Breast epithelium (tissue), 4 donors: ENCODE measurements at regions not wholly inside any gene's neighbourhood (a gene's known extent, or its start where the extent isn't known, plus 50 kb on each side); places are given as distances from the start of the nearest gene placed in this dataset.

Source experiments
- DNase-seq, 2 donors: peaks; one replicate each; pipeline ENCODE4 v3.0.0-alpha.2; 2019; ENCODE audit warnings: low spot score in 2 of 2
- H3K27ac ChIP-seq, 2 donors: fragments of 200-600 bp; sonication (generic) in 1 of 2; one replicate each; pipeline ENCODE4 v1.5.1; 2016 to 2019; ENCODE audit warnings: mild to moderate bottlenecking in 1 of 2
- H3K27me3 ChIP-seq, 2 donors: fragments of 200-600 bp; sonication (generic) in 1 of 2; one replicate each; pipeline versions ENCODE4 v1.5.1 to v1.6.0; 2017 to 2019; ENCODE audit warnings: control low read depth in 1 of 2, mild to moderate bottlenecking in 1 of 2
- H3K36me3 ChIP-seq: fragments of 200-600 bp; one replicate; pipeline ENCODE4 v1.5.1; 2019
- H3K4me1 ChIP-seq, 2 donors: fragments of 200-600 bp; sonication (generic); one replicate each; pipeline ENCODE4 v1.5.1; 2016 to 2019; ENCODE audit warnings: control low read depth in 1 of 2
- H3K4me3 ChIP-seq, 3 donors: fragments of 200-600 bp; sonication (generic); 1 replicate in 2 of 3; 2 replicates in 1 of 3; pipeline ENCODE4 v1.5.1; 2016 to 2019; ENCODE audit warnings: mild to moderate bottlenecking in 3 of 3, moderate library complexity in 2 of 3
- H3K9me3 ChIP-seq, 2 donors: fragments of 200-600 bp; sonication (generic) in 1 of 2; one replicate each; pipeline ENCODE4 v1.5.1; 2016 to 2019; ENCODE audit warnings: control low read depth in 1 of 2
- CTCF ChIP-seq, 3 donors: fragments of 450-650 bp; IDR thresholded peaks; one replicate each; pipeline ENCODE4 v1.5.1; 2016 to 2017; ENCODE audit warnings: antibody characterized with exemption in 3 of 3, mild to moderate bottlenecking in 3 of 3, moderate library complexity in 3 of 3
- POLR2A ChIP-seq: fragments of 450-650 bp; IDR thresholded peaks from one replicate; pipeline ENCODE4 v1.6.1; 2016; ENCODE audit warnings: antibody characterized with exemption, mild to moderate bottlenecking, moderate library complexity
- POLR2AphosphoS5 ChIP-seq, 3 donors: sonication (generic); formaldehyde crosslinking; IDR thresholded peaks; one replicate each; pipeline ENCODE4 v1.6.1; 2017; ENCODE audit warnings: antibody characterized with exemption in 3 of 3
- intact Hi-C: fragments of 100-400 bp; cut with DNase I; formaldehyde crosslinking; loops from one replicate; pipeline ENCODE4 v1.15.1; 2023; ENCODE audit warnings: low total_unique reads

DNA sequence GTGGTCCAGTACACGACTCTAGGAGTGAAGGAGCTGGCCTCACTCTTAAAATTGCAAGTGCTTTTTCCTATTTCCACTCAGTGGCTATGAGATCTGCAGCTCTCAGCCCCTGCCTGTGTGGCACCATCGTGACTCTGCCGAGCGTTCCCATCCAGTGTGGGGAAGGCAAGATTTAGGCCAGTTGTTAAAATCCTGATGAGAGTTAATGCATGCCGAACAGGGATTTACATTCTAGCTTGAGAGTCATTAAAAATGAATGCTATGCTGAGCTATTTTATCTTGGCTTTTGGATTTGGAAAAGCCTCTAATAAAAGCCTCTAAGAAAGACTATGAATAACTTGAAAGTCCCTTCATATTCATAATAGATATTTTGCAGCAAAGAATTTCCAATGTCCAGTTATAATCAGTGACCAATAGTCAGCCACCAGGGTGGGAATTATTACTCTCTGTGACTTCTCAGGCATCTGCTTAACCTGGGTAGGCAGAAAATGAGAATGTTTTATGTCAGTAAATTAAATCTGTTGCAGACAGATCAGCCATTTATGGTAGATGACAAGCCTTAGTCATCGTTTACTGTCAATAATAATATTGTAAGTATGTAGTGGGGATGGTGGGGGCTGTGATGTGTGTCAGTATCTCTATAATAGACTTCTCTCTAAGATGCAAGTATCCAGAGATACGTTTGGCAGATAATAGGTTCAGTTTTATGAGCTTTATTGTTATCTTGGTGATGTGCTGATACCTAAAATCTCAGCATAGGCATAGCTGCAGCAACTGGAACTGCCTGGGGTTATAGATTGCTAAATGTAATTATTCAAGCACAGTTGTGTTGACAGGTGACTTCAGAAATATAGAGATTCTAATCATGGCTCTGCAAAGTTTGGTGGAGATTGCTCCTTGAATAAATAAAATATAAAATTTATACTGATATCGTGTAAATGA, 207.8 kb downstream of the SOCS6 start:
- intact Hi-C loops: no loop called here
- H3K4me3 ChIP-seq: no peak overlapping the region
- H3K36me3 ChIP-seq: no peaks in the 10 kb centered on the region
- H3K4me1 ChIP-seq: no peaks in the 10 kb centered on the region
- no peak for TF ChIP-seq POLR2A
- no peak for TF ChIP-seq CTCF (IDR thresholded peaks at IDR 0.05)
- no peak for TF ChIP-seq POLR2AphosphoS5 (IDR thresholded peaks at IDR 0.05)
- no peaks in the 10 kb centered on the region for H3K9me3 ChIP-seq
- no peak overlapping the region for H3K27ac ChIP-seq
- H3K27me3 ChIP-seq: no peaks in the 10 kb centered on the region
- no peak for DNase-seq

- Histone ChIP-seq H3K4me1 (no peaks in the 10 kb centered on the region), H3K27me3 (no peaks in the 10 kb centered on the region), H3K27ac (no peak overlapping the region), H3K36me3 (no peaks in the 10 kb centered on the region), H3K9me3 (no peaks in the 10 kb centered on the region), H3K4me3 (no peak overlapping the region)
- intact Hi-C loops: no loop called here
- no peak for DNase-seq
- TF ChIP-seq POLR2A (no peak), POLR2AphosphoS5 (IDR thresholded peaks at IDR 0.05) (no peak), CTCF (IDR thresholded peaks at IDR 0.05) (no peak)
These were observed 205.7 kb downstream of the SOCS6 start for GRCh38 chr18:70494524-70494923.

GRCh38 chr18:70493461-70493860, 204.6 kb downstream of the SOCS6 start:
- intact Hi-C loops: no loop called here
- no peaks in the 10 kb centered on the region for H3K27me3 ChIP-seq
- no peaks in the 10 kb centered on the region for H3K4me1 ChIP-seq
- H3K9me3 ChIP-seq: no peaks in the 10 kb centered on the region
- H3K4me3 ChIP-seq: no peak overlapping the region
- H3K27ac ChIP-seq: no peak overlapping the region
- TF ChIP-seq POLR2A (no peak), CTCF (IDR thresholded peaks at IDR 0.05) (no peak), POLR2AphosphoS5 (IDR thresholded peaks at IDR 0.05) (no peak)
- H3K36me3 ChIP-seq: no peaks in the 10 kb centered on the region
- DNase-seq: no peak

GRCh38 chr18:70491734-70492348, 203.0 kb downstream of the SOCS6 start:
- Histone ChIP-seq H3K4me1 (no peaks in the 10 kb centered on the region), H3K4me3 (no peak overlapping the region), H3K27ac (no peak overlapping the region), H3K27me3 (no peaks in the 10 kb centered on the region), H3K9me3 (no peaks in the 10 kb centered on the region), H3K36me3 (no peaks in the 10 kb centered on the region)
- TF ChIP-seq CTCF (IDR thresholded peaks at IDR 0.05): peak in 1 of 3 donors; percentile 52
- TF ChIP-seq POLR2A: no peak
- no peak for TF ChIP-seq POLR2AphosphoS5 (IDR thresholded peaks at IDR 0.05)
- intact Hi-C loops: no loop called here
- no peak for DNase-seq
